ENCODE measurements at regions not wholly inside any gene's neighbourhood (a gene's known extent, or its start where the extent isn't known, plus 50 kb on each side); places are given as distances from the start of the nearest gene placed in this dataset.

DNA sequence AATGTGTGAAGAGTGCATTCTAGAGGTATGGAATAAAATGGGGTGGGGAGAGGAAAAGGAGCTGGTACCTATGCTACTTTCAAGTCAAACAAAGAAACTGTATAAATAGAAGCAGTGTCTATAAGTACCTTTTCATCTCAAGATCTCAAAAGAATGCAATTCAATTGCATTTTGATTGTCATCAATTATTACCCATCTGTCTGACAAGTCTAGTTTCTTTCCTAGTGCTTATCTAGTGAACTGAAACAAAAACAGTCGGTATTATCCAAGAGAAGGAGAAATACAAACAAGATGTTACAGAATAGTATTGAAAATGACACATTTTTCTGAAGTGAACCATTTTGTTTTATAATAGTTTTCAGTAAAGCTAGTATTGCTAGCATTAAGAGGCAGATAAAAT lies 754.5 kb upstream of the LRRN3 start:
- DNase-seq = no peak

GRCh38 chr7:110337646-110338045 lies 753.3 kb upstream of the LRRN3 start:
- no peak for DNase-seq

- peak; percentile 7 to 80 for DNase-seq
Observed at GRCh38 chr7:110347081-110347480, 743.8 kb upstream of the LRRN3 start.

- DNase-seq = no peak
Observed at GRCh38 chr7:110356438-110356837, 734.5 kb upstream of the LRRN3 start.

DNA sequence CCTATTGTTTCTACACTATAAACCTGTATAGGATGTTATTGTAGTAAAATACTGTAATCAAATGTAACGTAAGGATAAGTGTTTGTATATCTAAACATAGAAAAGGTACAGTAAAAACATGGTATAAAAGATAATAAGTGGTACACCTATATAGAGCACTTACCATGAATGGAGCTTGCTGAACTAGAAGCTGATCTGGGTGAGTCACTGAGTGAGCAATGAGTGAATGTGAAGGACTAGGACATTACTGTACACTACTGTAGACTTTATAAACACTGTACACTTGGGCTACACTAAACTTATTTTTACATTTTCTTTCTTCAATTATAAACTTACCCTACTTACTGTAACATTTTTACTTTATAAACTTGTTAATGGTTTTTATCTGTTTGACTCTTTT lies 732.9 kb upstream of the LRRN3 start:
- no peak for DNase-seq

DNA sequence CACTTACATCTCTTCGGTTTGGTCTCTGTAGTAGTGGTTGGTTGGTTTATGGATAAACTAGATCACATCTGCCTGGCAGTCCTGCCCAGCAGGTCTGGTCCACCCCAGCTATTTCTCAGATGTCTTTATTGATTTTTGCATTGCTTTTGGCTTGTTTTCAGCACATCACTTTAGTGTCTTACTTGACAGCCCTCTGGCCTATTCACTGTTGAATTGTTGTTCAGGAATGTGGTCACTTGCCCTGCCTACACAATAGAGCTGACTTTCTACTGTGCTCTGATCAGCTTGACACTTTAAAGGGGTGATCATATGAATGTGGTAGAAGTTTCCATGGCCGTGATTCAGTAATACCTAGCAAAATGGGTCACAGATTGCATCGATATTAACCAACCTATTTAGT lies 719.2 kb upstream of the LRRN3 start:
- DNase-seq = no peak

DNA sequence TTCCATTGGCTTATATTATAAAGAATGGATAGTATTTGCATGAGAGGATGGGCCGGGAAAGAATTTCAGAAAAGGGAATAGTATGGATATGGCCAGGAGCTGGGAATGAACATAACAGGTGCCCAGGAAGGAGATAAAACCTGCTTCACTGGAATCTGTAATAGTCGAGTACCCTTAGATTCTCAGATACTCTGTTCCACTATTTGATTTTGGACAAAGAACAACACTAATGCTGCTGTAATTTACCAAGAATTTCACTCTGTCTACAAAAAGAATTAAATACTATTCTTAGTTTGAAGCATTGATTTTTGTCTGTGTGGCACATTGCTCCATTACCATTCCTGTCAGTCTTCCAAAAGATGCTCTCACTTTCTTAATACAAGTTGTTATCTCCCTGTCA lies 718.2 kb upstream of the LRRN3 start:
- DNase-seq = no peak

GRCh38 chr7:110373416-110373815 lies 717.5 kb upstream of the LRRN3 start:
- DNase-seq = peak in 1 of 2 experiments; percentile 1

DNA sequence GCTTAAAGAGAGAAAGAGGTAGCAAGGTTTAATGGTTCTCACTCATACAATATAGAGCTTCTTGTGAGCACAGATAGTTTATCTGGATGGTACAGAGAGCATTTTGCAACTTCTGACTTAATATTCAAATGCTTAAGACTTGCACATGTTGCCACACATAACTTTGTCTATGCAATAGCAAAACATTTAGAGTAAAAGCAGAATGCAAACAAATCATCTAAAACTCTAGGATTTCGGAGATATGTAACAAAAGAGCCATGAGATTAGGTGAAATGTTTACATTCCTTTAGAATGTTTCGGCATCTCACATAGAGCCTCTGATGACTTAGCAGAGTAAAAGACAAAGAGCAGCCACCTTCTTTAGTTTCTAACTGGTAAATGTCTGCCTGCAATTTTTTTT lies 717.1 kb upstream of the LRRN3 start:
- DNase-seq = no peak

GRCh38 chr7:110375068-110375467 lies 715.9 kb upstream of the LRRN3 start:
- DNase-seq = no peak

DNA sequence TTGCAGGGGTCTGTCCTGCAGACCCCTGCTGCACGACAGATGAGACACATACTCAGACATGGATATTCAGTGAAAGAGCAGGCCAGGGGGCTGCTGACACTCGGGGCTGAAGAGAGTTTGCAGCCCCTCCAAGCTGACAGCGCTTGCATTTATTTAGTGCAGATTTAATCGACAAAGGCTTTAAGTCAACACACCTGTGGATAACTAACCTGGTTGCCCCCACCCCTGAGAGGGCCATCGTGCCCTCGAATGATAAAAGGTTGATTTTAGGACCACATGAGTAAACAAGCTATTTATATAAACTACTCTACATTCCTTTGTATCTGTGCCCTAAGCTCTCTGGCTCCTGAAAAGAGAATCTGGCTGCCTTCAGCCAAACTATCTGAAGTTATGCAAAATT lies 708.2 kb upstream of the LRRN3 start:
- DNase-seq = no peak

GRCh38 chr7:110386006-110386405 lies 704.9 kb upstream of the LRRN3 start:
- no peak for DNase-seq

GRCh38 chr7:110386913-110387312 lies 704.0 kb upstream of the LRRN3 start:
- no peak for DNase-seq

DNA sequence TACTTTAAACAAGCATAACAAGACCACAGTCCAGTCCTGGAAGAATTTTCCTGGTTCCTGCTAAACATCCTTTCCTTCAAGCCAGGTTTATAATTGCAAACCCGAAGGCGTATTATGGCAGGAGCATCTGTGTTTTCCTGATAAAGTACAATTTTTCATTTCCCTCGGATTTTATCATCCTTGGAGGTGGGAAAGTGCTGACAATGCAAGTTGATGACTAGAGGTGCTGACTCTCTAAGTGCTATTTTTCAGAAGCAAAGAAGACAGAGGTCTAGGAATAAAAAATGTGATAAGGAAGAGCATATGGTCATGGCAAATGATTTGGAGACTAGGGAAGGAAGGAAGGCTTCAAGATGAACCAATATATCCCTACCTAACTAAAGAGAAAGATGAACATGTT lies 703.2 kb upstream of the LRRN3 start:
- DNase-seq = no peak

GRCh38 chr7:110388457-110388856 lies 702.5 kb upstream of the LRRN3 start:
- DNase-seq = no peak

- no peak for DNase-seq
Observed at GRCh38 chr7:110396021-110396420, 694.9 kb upstream of the LRRN3 start.

DNA sequence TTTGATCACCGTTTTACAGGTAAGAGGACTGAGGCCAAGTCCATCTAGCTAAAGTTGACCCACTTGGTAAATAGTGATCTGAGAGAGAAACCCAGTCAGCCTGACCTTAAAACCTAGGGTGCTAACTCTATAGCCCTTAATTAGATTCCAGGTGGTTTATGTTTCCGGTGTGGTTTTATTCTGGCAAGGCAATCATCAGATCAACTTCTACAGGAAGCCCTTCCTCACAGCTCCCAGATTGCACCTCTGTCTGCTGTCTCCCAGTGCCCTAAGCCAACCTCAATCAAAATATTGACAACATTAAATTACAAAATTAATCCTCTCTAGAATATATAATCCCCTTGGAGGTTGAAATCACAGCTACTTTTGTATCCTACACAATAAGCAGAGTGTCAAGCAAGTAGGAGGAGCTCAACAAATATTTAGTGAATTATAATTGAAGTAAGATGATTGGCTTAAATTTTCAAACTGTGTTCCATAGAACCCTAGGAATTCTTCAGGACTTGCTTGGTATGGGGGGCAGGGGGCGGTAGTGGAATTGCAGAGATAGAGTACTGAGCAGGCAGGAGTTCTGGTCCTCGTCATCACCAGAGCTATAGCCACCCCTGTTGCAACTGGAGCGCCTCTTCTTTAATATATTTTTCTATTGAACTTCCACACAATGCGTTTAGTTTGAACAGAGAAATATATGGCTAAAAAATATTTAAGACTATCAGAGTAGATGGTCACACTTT lies 692.8 kb upstream of the LRRN3 start:
- no peak for DNase-seq

DNA sequence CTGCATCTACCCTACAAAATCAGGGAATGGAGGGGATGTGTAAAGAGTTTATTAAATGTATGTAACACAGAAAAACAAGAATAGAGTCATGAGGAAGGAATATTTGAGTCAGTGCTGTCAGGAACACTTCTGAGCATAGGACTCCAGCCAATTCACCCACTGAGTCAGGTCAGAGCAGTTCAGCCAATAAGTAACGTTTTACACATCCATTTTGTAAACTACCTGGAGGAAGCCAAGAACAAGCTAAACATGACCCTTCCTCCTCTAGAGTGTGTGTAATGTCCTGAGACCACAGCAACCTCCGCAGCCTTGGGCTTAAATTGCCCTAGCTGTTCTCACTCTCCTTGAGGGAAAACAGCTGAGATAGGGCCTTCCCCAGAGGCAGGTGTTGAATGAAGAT lies 691.5 kb upstream of the LRRN3 start:
- DNase-seq = no peak

DNA sequence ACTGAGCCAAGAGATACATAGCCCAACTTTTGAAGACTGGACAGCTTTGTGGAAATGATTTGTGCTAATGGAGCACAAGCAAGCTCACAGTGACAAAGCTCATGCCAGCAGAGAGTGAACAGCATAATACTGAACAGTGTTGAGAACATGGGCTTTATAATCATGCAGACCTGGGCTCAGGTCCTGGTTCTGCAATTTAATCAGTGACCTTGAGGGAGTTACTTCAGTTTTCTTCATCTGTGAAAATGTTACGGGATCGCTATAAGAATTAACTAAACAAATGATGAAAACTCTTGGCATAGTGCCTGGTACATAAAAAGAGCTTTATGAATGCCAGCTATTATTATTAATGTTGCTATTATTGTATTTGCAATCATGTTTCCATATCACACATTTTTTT lies 690.5 kb upstream of the LRRN3 start:
- DNase-seq = no peak

DNA sequence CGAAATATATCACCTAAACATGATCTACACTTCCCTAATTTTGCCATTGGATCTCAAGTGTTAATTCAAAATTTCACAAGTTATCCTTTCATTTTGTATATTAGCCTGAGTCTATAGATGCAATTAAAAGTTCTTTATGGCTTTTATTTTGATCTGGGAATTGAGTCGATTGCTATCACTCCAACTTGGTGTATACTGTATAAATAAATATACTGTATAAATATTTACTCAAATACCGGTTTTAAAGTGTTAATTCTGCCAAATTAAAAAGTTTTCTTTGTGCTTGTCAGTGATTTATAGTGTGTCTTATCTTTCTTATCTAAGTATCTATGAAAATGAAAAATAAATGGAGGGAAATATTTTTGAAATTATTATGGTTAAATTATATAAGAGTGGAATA lies 683.7 kb upstream of the LRRN3 start:
- DNase-seq = no peak

GRCh38 chr7:110407706-110408105 lies 683.2 kb upstream of the LRRN3 start:
- no peak for DNase-seq

DNA sequence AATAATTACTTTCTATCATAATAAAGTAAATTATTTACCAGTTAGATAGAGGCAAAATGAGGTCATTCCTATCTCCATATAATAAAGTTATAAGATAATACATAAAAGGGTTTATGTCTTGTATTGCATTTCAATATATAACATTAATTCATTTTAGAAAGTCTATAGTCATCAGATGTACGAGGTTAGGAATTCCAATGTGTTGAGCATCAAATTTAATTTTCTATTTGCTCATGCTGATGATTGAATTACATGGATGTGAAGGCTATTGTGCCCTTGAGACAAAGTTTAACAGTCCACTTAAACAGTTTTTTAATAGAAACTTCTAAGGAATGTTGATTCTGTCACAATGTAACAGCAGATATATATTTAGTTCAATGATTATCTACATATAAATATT lies 678.3 kb upstream of the LRRN3 start:
- no peak for DNase-seq

DNA sequence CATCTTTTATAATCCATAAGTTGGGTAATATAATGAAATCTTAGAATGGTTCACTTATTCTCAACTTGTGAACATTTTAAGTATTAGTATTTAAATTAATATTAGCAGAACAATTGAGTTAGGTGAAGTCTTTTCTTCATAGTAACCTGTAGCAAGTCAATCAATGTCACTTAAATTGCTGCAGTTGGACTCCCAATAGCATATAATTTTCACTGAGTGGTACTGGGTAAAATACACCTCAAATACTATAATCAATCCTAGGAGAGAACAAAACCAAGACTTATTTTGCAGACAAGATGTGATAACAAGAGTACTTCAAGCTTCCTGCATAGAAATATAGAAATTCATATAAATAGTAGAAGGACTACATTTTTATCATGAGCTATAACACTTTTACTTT lies 677.9 kb upstream of the LRRN3 start:
- no peak for DNase-seq

- DNase-seq = no peak
Observed at GRCh38 chr7:110417611-110418010, 673.3 kb upstream of the LRRN3 start.

- no peak for DNase-seq
Observed at GRCh38 chr7:110418659-110419280, 672.2 kb upstream of the LRRN3 start.
